BJ (cell line): ENCODE measurements at regions not wholly inside any gene's neighbourhood (a gene's known extent, or its start where the extent isn't known, plus 50 kb on each side); places are given as distances from the start of the nearest gene placed in this dataset.

ENCODE experiments used
- CTCF ChIA-PET: fragments of 350-600 bp; formaldehyde crosslinking; extraction: SDS; loops from one replicate; lab custom pipeline; 2021; ENCODE audit warnings: antibody characterized with exemption, inconsistent platforms; lab: Yijun Ruan, JAX
- POLR2A ChIA-PET: fragments of 300-600 bp; sonication (Branson Sonifier 250); formaldehyde crosslinking; extraction: SDS; loops from one replicate; lab custom pipeline; 2021; ENCODE audit warnings: antibody characterized with exemption; lab: Charles Lee
- DNase-seq: peaks from one replicate; pipeline ENCODE4 v3.0.0-alpha.2; 2011; ENCODE audit warnings: low read depth
- H3K27me3 ChIP-seq: 2 replicates; pipeline ENCODE4 v1.6.0; 2011; ENCODE audit warnings: low read length; ENCODE audit not compliant: control insufficient read depth, insufficient read depth
- H3K36me3 ChIP-seq: 2 replicates; pipeline ENCODE4 v1.5.1; 2011; ENCODE audit warnings: low read length; ENCODE audit not compliant: control insufficient read depth, insufficient read depth
- H3K4me3 ChIP-seq: 2 replicates; pipeline ENCODE4 v1.5.1; 2011; ENCODE audit warnings: low read depth, mild to moderate bottlenecking, control low read depth, low read length
- CTCF ChIP-seq: IDR thresholded peaks from 2 replicates; pipeline ENCODE4 v1.5.1; 2011; ENCODE audit warnings: low read depth, mild to moderate bottlenecking, control low read depth, inconsistent platforms, low read length, moderate library complexity; ENCODE audit not compliant: insufficient read depth

GRCh38 chr1:213840575-213840974 lies 147.2 kb upstream of the PROX1 start:
- Histone ChIP-seq H3K36me3 (no peaks in the 10 kb centered on the region), H3K4me3 (no peak overlapping the region), H3K27me3 (no peaks in the 10 kb centered on the region)
- ChIA-PET CTCF (no interaction called here), POLR2A (no interaction called here)
- no peak for TF ChIP-seq CTCF
- no peak for DNase-seq

- Histone ChIP-seq H3K36me3 (no peaks in the 10 kb centered on the region), H3K4me3 (no peak overlapping the region), H3K27me3 (no peaks in the 10 kb centered on the region)
- POLR2A ChIA-PET = no interaction called here
- TF ChIP-seq CTCF = no peak
- CTCF ChIA-PET = no interaction called here
- DNase-seq = no peak
These were observed 143.1 kb upstream of the PROX1 start for GRCh38 chr1:213844632-213845031.

- DNase-seq = no peak
- no peaks in the 10 kb centered on the region for H3K27me3 ChIP-seq
- POLR2A ChIA-PET = no interaction called here
- no peaks in the 10 kb centered on the region for H3K36me3 ChIP-seq
- CTCF ChIA-PET = no interaction called here
- H3K4me3 ChIP-seq = no peak overlapping the region
- TF ChIP-seq CTCF = no peak
These were observed 135.7 kb upstream of the PROX1 start for GRCh38 chr1:213852107-213852506.

- Histone ChIP-seq H3K27me3 (no peaks in the 10 kb centered on the region), H3K4me3 (no peak overlapping the region), H3K36me3 (no peaks in the 10 kb centered on the region)
- DNase-seq = no peak
- TF ChIP-seq CTCF = no peak
- POLR2A ChIA-PET = no interaction called here
- CTCF ChIA-PET = no interaction called here
These were observed 129.2 kb upstream of the PROX1 start for GRCh38 chr1:213858581-213858980.

- Histone ChIP-seq H3K27me3 (no peaks in the 10 kb centered on the region), H3K36me3 (no peaks in the 10 kb centered on the region), H3K4me3 (no peak overlapping the region)
- DNase-seq = no peak
- ChIA-PET CTCF (no interaction called here), POLR2A (no interaction called here)
- TF ChIP-seq CTCF = no peak
These were observed 125.9 kb upstream of the PROX1 start for GRCh38 chr1:213861841-213862240.
